Lower lobe of right lung (tissue), 2 donors: ENCODE measurements at regions not wholly inside any gene's neighbourhood (a gene's known extent, or its start where the extent isn't known, plus 50 kb on each side); places are given as distances from the start of the nearest gene placed in this dataset.

Source experiments
- ATAC-seq, 2 donors: fragments of 200-7000 bp; cut with Tn5 transposase; one replicate each; pipeline ENCODE4 v1.9.1; 2020 to 2022; ENCODE audit warnings: mild to moderate bottlenecking in 2 of 2, moderate library complexity in 2 of 2
- DNase-seq: peaks from one replicate; pipeline ENCODE4 v3.0.0-alpha.2; 2020
- H3K27ac ChIP-seq: fragments of 200-600 bp; one replicate; pipeline ENCODE4 v1.8.0; 2022
- H3K27me3 ChIP-seq: fragments of 200-600 bp; one replicate; pipeline ENCODE4 v1.8.0; 2022; ENCODE audit warnings: low read depth
- H3K36me3 ChIP-seq: fragments of 200-600 bp; one replicate; pipeline ENCODE4 v1.8.0; 2022; ENCODE audit warnings: mild to moderate bottlenecking
- H3K4me1 ChIP-seq: fragments of 200-600 bp; one replicate; pipeline ENCODE4 v1.8.0; 2022
- H3K4me3 ChIP-seq: fragments of 200-600 bp; one replicate; pipeline ENCODE4 v1.8.0; 2022; ENCODE audit warnings: mild to moderate bottlenecking
- H3K9me3 ChIP-seq: fragments of 200-600 bp; one replicate; pipeline ENCODE4 v1.8.0; 2022
- intact Hi-C: fragments of 100-400 bp; cut with DNase I; formaldehyde crosslinking; loops from one replicate; pipeline ENCODE4 v1.11.0; 2022
- TF ChIP-seq, protein P1 (sequence below): fragments of 200-600 bp; IDR thresholded peaks from one replicate; pipeline ENCODE4 v1.8.0; 2022; ENCODE audit warnings: antibody characterized with exemption, mild to moderate bottlenecking
- donor health status: DM: no; HTN: yes; CAD: no; lungs with severe emphysema.

DNA sequence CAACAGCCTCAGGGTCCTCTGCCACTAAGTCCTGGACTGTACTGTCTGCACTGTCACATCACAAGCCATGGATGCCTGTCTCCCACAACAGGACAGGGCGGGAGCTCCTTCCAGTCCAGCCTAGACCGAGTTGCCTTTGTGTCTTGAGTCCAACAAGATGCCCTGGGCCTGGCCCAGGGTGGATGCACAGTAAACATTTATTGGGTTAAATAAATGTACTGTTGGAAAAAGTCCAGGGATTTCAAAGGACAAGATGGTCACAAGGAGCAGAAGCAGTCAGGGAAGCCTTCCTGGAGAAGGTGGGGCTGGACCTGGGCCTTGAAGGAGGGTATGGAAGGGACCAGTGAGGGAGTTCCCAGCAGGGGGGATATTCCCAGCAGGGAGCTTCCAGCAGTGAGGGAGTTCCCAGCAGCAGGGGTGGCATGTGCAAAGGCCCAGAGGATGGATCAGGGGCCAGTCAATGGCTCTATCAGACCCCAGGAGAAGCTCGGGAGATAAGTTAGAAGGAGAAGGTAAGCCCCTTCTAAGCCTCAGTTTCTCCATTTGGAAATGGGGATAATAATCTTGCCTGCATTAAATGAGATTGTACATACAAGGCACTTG is 72.7 kb upstream of the NEURL1B start:
- H3K9me3 ChIP-seq: no peaks in the 10 kb centered on the region
- no peaks in the 10 kb centered on the region for H3K4me1 ChIP-seq
- H3K27ac ChIP-seq: no peak overlapping the region
- no peak overlapping the region for H3K4me3 ChIP-seq
- intact Hi-C loops: no loop called here
- ATAC-seq (no peak), DNase-seq (no peak)
- H3K36me3 ChIP-seq: no peaks in the 10 kb centered on the region
- TF ChIP-seq, protein P1, sequence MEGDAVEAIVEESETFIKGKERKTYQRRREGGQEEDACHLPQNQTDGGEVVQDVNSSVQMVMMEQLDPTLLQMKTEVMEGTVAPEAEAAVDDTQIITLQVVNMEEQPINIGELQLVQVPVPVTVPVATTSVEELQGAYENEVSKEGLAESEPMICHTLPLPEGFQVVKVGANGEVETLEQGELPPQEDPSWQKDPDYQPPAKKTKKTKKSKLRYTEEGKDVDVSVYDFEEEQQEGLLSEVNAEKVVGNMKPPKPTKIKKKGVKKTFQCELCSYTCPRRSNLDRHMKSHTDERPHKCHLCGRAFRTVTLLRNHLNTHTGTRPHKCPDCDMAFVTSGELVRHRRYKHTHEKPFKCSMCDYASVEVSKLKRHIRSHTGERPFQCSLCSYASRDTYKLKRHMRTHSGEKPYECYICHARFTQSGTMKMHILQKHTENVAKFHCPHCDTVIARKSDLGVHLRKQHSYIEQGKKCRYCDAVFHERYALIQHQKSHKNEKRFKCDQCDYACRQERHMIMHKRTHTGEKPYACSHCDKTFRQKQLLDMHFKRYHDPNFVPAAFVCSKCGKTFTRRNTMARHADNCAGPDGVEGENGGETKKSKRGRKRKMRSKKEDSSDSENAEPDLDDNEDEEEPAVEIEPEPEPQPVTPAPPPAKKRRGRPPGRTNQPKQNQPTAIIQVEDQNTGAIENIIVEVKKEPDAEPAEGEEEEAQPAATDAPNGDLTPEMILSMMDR: no peak
- H3K27me3 ChIP-seq: no peaks in the 10 kb centered on the region

DNA sequence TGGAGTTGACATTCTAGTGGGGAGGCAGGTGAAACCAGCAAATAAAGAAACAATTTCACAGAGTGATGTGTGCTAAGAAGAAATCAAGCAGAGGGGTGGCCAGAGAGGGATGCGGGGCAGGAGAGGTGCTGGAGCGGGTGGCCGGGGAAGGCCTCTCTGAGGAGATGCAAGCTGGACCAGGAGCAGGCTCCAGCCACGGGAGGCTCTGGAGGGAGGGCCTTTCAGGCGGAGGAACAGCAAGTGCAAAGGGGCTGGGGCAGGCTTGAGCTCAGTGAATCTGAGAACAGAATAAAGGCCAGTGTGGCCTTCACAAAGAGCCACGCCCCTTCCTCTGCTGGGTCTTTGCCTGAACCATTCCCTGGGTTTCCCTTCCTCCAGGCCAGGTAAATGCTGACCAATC is 73.2 kb upstream of the NEURL1B start:
- Histone ChIP-seq H3K4me3 (no peak overlapping the region), H3K9me3 (no peaks in the 10 kb centered on the region), H3K4me1 (no peaks in the 10 kb centered on the region), H3K27ac (no peak overlapping the region), H3K36me3 (no peaks in the 10 kb centered on the region), H3K27me3 (no peaks in the 10 kb centered on the region)
- TF ChIP-seq, protein P1: no peak
- intact Hi-C loops: no loop called here
- DNase-seq (no peak), ATAC-seq (no peak)

DNA sequence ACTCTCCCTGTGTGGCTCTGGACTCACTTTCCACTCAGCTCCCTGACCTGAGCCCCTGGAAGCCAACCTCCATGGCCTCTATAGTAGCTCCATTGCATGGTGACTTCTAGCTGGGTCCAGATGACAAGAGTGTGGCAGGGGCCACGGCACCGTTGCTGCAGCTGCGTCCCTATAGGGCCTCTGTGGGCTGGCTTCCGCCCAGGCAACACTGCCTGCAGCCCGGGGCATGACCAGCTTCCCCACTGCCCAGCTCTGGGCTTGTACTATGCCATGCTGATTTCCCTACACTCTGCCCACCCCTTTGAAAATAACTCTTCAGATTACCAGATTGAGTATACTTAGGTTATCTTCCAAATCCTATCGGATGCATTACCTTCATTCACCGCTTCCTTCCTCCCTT is 73.8 kb upstream of the NEURL1B start:
- TF ChIP-seq, protein P1: no peak

DNA sequence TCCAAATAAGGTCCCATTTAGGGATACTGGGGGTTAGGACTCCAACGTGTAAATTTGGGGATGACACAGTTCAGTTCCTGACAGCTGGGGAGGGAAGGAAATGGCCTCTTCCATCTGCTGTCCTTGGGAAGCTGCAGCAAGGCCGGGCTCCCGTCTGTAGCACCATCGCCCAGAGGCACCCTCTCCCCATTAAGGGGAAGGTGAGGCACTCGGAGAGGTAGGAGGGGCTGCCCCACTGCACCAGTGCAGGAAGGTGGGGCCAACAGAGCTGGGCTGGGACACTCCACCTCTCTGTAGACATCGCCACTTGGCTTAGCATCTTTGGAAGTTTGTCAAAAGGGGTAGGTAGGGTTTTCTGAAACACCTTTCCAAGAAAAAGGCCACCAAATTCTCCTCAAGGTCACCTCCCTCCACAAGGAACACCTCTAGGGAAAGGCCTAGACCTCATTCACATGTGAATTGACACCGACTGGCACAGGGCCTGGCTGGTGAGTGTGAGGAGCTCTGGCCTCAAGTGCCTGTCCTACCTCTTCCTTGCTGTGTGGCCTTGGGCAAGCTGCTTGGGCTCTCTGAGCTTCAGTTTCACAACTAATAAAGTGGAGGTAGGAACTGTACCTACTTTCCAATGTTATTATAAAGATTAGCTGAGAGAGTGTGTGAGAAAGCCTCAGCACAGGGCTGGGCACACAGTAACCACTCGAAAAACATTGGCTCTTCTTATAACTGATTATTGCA is 75.0 kb upstream of the NEURL1B start:
- Histone ChIP-seq H3K36me3 (no peaks in the 10 kb centered on the region), H3K9me3 (no peaks in the 10 kb centered on the region), H3K4me1 (no peaks in the 10 kb centered on the region), H3K27ac (no peak overlapping the region), H3K27me3 (no peaks in the 10 kb centered on the region), H3K4me3 (no peak overlapping the region)
- intact Hi-C loops: no loop called here
- DNase-seq (no peak), ATAC-seq (no peak)
- TF ChIP-seq, protein P1: no peak

More for the DNA sequence above, 73.8 kb upstream of the NEURL1B start:
- Histone ChIP-seq H3K4me3 (no peak overlapping the region), H3K27me3 (no peaks in the 10 kb centered on the region), H3K36me3 (no peaks in the 10 kb centered on the region), H3K27ac (no peak overlapping the region), H3K4me1 (no peaks in the 10 kb centered on the region), H3K9me3 (no peaks in the 10 kb centered on the region)
- no peak for DNase-seq
- no peak for ATAC-seq
- intact Hi-C loops: no loop called here

DNA sequence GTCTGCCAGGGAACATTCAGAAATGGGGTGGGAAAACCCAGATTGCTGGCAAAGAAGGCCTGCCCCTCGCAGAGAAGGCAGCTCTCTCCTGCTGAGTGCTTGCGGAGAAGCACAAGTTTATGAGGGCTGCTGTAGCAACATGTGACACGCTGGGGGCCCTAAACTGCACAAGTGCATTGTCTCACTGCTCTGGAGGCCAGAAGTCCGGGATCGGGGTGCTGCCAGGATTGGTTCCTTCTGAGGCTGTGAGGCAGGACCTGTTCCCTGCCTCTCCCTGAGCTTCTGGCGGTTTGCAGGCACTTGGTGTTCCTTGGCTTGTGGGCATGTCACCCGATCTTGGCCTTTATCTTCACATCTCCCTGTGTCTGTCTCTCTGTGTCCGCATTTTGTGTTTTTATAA is 75.6 kb upstream of the NEURL1B start:
- intact Hi-C loops: no loop called here
- no peaks in the 10 kb centered on the region for H3K27me3 ChIP-seq
- DNase-seq (no peak), ATAC-seq (no peak)
- no peak overlapping the region for H3K4me3 ChIP-seq
- no peaks in the 10 kb centered on the region for H3K4me1 ChIP-seq
- H3K36me3 ChIP-seq: no peaks in the 10 kb centered on the region
- no peak overlapping the region for H3K27ac ChIP-seq
- TF ChIP-seq, protein P1: no peak
- no peaks in the 10 kb centered on the region for H3K9me3 ChIP-seq
